ENCODE measurements at regions not wholly inside any gene's neighbourhood (a gene's known extent, or its start where the extent isn't known, plus 50 kb on each side); places are given as distances from the start of the nearest gene placed in this dataset.

GRCh38 chr1:30188329-30188728 lies 535.1 kb downstream of the MATN1 start:
- 77% methylated on average over 6 of the region's 6 CpGs for WGBS
- no peaks in the 10 kb centered on the region for H3K36me3 ChIP-seq
- peaks cover 0 to 25% (median 3%) of the 10 kb centered on the region in 4 donors for H3K27me3 ChIP-seq
- H3K4me3 ChIP-seq: no peak overlapping the region
- peak; percentile 57 for DNase-seq (ENCODE audit: extremely low spot score)
- no peak overlapping the region for H3K27ac ChIP-seq (replicated peaks in 1 of 4)
- H3K4me1 ChIP-seq: peaks cover 9 to 15% (median 12%) of the 10 kb centered on the region in 4 donors
- intact Hi-C loops (cut with DNase I): no loop called here
- TF ChIP-seq EP300 (IDR thresholded peaks at IDR 0.05) (no peak), POLR2A (IDR thresholded peaks at IDR 0.05; ENCODE audit: low read depth) (no peak), POLR2AphosphoS5 (IDR thresholded peaks at IDR 0.05) (no peak)
- TF ChIP-seq, protein P1, sequence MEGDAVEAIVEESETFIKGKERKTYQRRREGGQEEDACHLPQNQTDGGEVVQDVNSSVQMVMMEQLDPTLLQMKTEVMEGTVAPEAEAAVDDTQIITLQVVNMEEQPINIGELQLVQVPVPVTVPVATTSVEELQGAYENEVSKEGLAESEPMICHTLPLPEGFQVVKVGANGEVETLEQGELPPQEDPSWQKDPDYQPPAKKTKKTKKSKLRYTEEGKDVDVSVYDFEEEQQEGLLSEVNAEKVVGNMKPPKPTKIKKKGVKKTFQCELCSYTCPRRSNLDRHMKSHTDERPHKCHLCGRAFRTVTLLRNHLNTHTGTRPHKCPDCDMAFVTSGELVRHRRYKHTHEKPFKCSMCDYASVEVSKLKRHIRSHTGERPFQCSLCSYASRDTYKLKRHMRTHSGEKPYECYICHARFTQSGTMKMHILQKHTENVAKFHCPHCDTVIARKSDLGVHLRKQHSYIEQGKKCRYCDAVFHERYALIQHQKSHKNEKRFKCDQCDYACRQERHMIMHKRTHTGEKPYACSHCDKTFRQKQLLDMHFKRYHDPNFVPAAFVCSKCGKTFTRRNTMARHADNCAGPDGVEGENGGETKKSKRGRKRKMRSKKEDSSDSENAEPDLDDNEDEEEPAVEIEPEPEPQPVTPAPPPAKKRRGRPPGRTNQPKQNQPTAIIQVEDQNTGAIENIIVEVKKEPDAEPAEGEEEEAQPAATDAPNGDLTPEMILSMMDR (IDR thresholded peaks at IDR 0.05): no peak
- no peaks in the 10 kb centered on the region for H3K9me3 ChIP-seq

- peak; percentile 68 for DNase-seq (ENCODE audit: extremely low spot score)
- intact Hi-C loops (cut with DNase I): no loop called here
- Histone ChIP-seq H3K36me3 (no peaks in the 10 kb centered on the region), H3K27ac (replicated peaks in 1 of 4) (no peak overlapping the region), H3K27me3 (peaks cover 0 to 25% (median 3%) of the 10 kb centered on the region in 4 donors), H3K9me3 (no peaks in the 10 kb centered on the region), H3K4me3 (no peak overlapping the region), H3K4me1 (peaks cover 9 to 15% (median 12%) of the 10 kb centered on the region in 4 donors)
- WGBS: 92% methylated on average over 4 of the region's 4 CpGs
- TF ChIP-seq, protein P1 (IDR thresholded peaks at IDR 0.05): no peak
- TF ChIP-seq POLR2AphosphoS5 (IDR thresholded peaks at IDR 0.05) (no peak), EP300 (IDR thresholded peaks at IDR 0.05) (no peak), POLR2A (IDR thresholded peaks at IDR 0.05; ENCODE audit: low read depth) (no peak)
These were observed 535.9 kb downstream of the MATN1 start for GRCh38 chr1:30187413-30188023.

GRCh38 chr1:30186586-30186985 lies 536.8 kb downstream of the MATN1 start:
- Histone ChIP-seq H3K27me3 (peaks cover 0 to 25% (median 3%) of the 10 kb centered on the region in 4 donors), H3K4me3 (no peak overlapping the region), H3K4me1 (peaks cover 9 to 15% (median 12%) of the 10 kb centered on the region in 4 donors), H3K9me3 (no peaks in the 10 kb centered on the region), H3K27ac (replicated peaks in 1 of 4) (no peak overlapping the region), H3K36me3 (no peaks in the 10 kb centered on the region)
- peak; percentile 60 for DNase-seq (ENCODE audit: extremely low spot score)
- no peak for TF ChIP-seq EP300 (IDR thresholded peaks at IDR 0.05)
- no peak for TF ChIP-seq POLR2AphosphoS5 (IDR thresholded peaks at IDR 0.05)
- no peak for TF ChIP-seq POLR2A (IDR thresholded peaks at IDR 0.05; ENCODE audit: low read depth)
- TF ChIP-seq, protein P1 (IDR thresholded peaks at IDR 0.05): no peak
- 79% methylated on average over 4 of the region's 4 CpGs for WGBS
- intact Hi-C loops (cut with DNase I): no loop called here

DNA sequence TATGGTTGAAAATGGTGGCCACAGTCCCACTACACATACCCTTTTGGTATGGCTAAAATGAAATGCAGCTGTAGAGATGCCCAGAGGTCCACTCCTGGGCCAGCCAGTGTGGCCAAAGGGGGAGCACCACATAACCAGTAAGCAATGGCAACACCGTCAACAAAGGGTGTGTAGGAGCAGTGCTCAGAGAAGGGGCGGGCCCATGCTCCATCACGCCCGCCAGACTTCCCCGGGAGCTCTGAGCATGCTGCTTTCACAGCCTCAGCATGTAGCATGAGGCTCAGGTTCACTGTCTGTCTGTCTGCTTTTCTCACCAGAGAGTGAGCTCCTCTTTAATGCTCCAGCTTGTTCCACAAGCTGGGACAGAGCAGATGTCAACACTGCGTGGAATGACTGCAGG lies 537.6 kb downstream of the MATN1 start:
- H3K27me3 ChIP-seq: peaks cover 0 to 25% (median 3%) of the 10 kb centered on the region in 4 donors

More for the DNA sequence above, 537.6 kb downstream of the MATN1 start:
- H3K27ac ChIP-seq (replicated peaks in 1 of 4): no peak overlapping the region
- no peaks in the 10 kb centered on the region for H3K9me3 ChIP-seq
- H3K4me1 ChIP-seq: peaks cover 6 to 10% (median 8%) of the 10 kb centered on the region in 4 donors
- TF ChIP-seq POLR2AphosphoS5 (IDR thresholded peaks at IDR 0.05): no peak
- TF ChIP-seq, protein P1 (IDR thresholded peaks at IDR 0.05): no peak
- TF ChIP-seq EP300 (IDR thresholded peaks at IDR 0.05): no peak
- no peak for TF ChIP-seq POLR2A (IDR thresholded peaks at IDR 0.05; ENCODE audit: low read depth)
- DNase-seq (ENCODE audit: extremely low spot score): peak; percentile 53
- no peak overlapping the region for H3K4me3 ChIP-seq
- H3K36me3 ChIP-seq: no peaks in the 10 kb centered on the region
- intact Hi-C loops (cut with DNase I): no loop called here
- 47% methylated on average over 3 of the region's 6 CpGs for WGBS

All from esophagus muscularis mucosa (tissue), 4 donors.